HG03521 (cell line): ENCODE measurements at regions not wholly inside any gene's neighbourhood (a gene's known extent, or its start where the extent isn't known, plus 50 kb on each side); places are given as distances from the start of the nearest gene placed in this dataset.

ENCODE experiments used
- ATAC-seq: cut with Tn5 transposase; IDR thresholded peaks from one replicate; pipeline ENCODE4 v1.9.1; 2021; ENCODE audit warnings: mild to moderate bottlenecking, moderate library complexity; ENCODE audit not compliant: unreplicated experiment

- ATAC-seq = no peak
Observed at GRCh38 chr16:85561248-85562092, 51.7 kb upstream of the GSE1 start.

- no peak for ATAC-seq
Observed at GRCh38 chr16:85562093-85562786, 50.9 kb upstream of the GSE1 start.

GRCh38 chr16:85563034-85563433 lies 50.1 kb upstream of the GSE1 start:
- no peak for ATAC-seq
